ENCODE measurements at regions not wholly inside any gene's neighbourhood (a gene's known extent, or its start where the extent isn't known, plus 50 kb on each side); places are given as distances from the start of the nearest gene placed in this dataset.

GRCh38 chr5:23629396-23629795 is 122.0 kb downstream of the PRDM9 start:
- TF ChIP-seq CTCF (IDR thresholded peaks at IDR 0.05): no peak
- no peak for TF ChIP-seq EP300 (IDR thresholded peaks at IDR 0.05)
- no peak for TF ChIP-seq POLR2A (IDR thresholded peaks at IDR 0.05)
- no peak for TF ChIP-seq POLR2AphosphoS5 (IDR thresholded peaks at IDR 0.05)
